GM12872 (cell line): ENCODE measurements at regions not wholly inside any gene's neighbourhood (a gene's known extent, or its start where the extent isn't known, plus 50 kb on each side); places are given as distances from the start of the nearest gene placed in this dataset.

Experiments used
- CTCF ChIP-seq: IDR thresholded peaks from 3 replicates; pipeline ENCODE4 v1.5.1; 2011; ENCODE audit warnings: low read depth, mild to moderate bottlenecking, low read length, moderate library complexity; ENCODE audit not compliant: insufficient read depth

DNA sequence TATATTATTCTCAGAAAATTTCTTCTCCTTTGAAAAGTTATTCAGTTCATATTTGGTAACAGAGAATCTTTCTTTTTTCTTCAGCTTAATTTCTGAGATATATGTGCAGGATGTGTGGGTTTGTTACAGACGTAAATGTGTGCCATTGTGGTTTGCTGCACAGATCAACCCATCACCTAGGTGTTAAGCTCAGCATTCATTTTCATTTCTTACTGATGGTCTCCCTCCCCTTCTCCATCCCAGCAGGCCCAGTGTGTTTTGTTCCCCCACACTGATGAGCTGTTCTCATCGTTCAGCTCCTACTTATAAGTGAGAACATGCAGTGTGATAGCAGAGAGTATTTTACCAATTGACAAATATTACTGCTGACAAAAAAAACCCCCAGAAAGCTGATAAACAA is 330.0 kb upstream of the CHD1 start:
- TF ChIP-seq CTCF: no peak

DNA sequence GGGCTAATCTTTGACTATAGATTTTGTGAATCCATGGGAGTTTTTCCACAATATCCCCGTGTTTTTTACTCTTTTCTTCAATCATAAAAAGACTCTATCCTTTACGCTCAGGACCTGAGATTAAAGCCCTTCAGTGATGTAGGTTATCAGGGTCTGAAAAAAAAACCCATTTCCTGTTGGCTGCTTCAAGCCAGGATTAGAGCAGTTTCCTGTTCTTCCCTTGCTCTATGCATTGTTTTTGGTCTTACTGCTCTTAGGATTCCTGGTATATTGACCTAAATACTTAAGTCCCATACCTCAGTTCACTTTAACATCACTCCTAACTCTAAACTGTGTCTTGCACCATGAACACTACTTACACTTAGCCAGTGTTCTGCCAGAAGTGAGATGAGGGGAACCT is 319.3 kb upstream of the CHD1 start:
- TF ChIP-seq CTCF: no peak

DNA sequence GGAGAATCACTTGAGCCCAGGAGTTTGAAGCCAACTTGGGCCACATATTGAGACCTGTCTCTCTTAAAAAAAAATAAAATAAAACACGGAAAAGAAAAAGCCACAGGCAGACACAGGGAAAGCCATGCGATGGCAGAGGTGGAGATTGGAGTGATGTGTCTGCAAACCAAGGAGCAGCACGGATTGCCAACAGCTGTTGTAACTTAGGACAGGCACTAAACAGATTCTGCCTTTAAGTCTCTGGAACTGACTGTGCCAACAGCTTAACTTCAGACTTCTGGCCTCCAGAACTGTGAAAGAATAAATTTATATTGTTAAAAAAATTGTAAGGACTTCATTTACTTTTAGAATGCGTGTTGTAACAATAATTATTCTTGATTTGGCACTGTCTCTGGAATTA is 318.5 kb upstream of the CHD1 start:
- TF ChIP-seq CTCF: no peak

DNA sequence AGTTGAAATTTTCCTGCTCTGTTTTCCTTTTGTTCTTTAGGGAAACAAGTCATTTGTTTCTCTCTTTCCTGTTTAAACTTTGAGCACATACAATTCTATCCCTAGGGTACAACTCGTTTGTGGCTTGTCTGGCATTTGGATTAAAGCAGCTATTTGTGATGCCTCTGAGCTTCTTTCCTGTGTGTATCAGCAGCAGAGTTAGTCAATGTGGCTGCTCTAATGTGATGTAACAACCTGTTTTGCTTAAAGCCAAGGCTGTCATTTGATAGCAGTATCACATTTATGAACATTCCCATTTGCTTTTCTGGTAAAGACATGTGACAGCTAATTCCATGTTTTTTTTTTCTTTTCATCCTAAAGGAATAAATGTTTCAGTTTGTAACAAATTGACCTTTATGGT is 314.3 kb upstream of the CHD1 start:
- no peak for TF ChIP-seq CTCF

DNA sequence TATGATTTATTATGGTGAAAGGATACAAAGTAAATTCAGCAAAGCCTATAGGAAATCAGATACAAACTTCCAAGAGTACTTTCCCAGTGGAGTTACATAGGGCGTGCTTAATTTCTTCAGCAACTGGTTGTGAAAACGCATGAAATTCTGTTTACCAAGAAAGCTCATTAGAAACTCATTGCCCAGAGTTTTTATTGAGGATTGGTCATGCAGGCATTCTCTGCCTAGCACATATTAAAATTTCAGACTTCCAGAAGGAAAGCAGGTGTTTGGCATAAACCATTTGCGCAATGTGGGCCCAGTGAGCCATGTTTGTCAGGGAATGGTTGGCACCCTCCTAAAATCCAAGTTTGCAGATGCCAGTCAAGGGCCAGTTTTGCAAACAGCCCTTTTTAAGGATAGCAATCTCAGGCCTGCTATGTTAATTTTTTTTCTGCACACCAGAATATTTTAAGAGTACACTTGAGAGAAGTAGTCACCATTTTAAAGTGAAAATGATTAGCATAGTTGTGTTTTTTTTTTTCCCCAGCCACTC is 311.1 kb upstream of the CHD1 start:
- no peak for TF ChIP-seq CTCF

- no peak for TF ChIP-seq CTCF
Observed at GRCh38 chr5:99191206-99191745, 262.5 kb upstream of the CHD1 start.

DNA sequence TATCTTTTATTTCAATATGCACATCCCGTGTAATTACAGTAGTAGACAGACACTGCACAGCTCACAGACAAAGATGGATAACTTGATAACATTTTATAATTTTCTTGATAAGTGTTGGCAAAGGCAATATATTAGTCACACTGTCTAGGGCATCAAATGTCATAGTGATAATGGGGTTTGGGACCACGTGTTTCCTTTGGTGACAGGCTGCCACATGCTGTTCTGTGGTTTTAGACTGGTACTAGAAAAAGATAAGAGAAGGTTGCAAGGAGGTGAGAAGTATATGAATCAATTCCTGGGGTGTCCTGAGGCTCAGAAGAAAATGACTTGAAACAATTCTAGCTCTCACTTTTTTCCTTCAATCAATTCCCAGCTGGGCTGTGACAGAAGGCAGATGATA is 258.8 kb upstream of the CHD1 start:
- no peak for TF ChIP-seq CTCF
